Neural progenitor cell (in vitro differentiated cells): ENCODE measurements at regions not wholly inside any gene's neighbourhood (a gene's known extent, or its start where the extent isn't known, plus 50 kb on each side); places are given as distances from the start of the nearest gene placed in this dataset.

ENCODE experiments used
- CTCF ChIP-seq: fragments of 200-600 bp; sonication (generic); IDR thresholded peaks from 2 replicates; pipeline ENCODE4 v1.5.1; 2017; ENCODE audit warnings: antibody characterized with exemption, mild to moderate bottlenecking
- EZH2 ChIP-seq: fragments of 200-600 bp; sonication (generic); IDR thresholded peaks from 2 replicates; pipeline ENCODE4 v1.6.1; 2017; ENCODE audit warnings: antibody characterized with exemption, mild to moderate bottlenecking, moderate library complexity
- EZH2phosphoT487 ChIP-seq: fragments of 200-600 bp; sonication (generic); IDR thresholded peaks from 2 replicates; pipeline ENCODE4 v1.6.1; 2017; ENCODE audit warnings: antibody characterized with exemption

- TF ChIP-seq CTCF, result no peak
- TF ChIP-seq EZH2phosphoT487, result no peak
- no peak for TF ChIP-seq EZH2
These were observed 486.1 kb upstream of the FOXG1 start for GRCh38 chr14:28280530-28280929.
